ENCODE measurements at regions not wholly inside any gene's neighbourhood (a gene's known extent, or its start where the extent isn't known, plus 50 kb on each side); places are given as distances from the start of the nearest gene placed in this dataset.

DNA sequence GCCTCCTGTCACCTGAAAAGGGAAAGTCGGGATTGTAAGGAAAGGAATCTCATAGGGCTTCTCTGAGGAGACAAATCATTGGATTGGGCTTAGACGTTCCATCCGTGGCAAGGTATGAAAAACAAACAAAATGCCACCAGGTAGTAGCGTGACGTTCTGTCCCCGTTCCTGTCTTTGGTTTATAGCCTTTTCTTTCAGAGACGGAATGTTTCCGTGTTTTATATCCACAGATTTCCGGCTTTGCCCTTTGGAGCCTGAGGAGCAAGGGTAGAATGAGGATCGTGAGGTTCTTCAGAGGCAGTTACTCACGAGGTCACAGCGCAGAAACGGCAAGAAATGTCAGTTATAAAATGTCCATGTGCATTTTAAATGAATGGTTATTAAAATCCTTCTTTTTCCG is 118.3 kb downstream of the TMEM18 start:
- no peak overlapping the region for H2AFZ ChIP-seq (ENCODE audit: low read depth)
- H4K20me1 ChIP-seq (ENCODE audit: insufficient read depth): no peaks in the 10 kb centered on the region
- no peaks in the 10 kb centered on the region for H3K4me1 ChIP-seq (ENCODE audit: low read depth, poor library complexity, severe bottlenecking)
- TF ChIP-seq CTCF (conservative IDR thresholded peaks at IDR 0.05; ENCODE audit: low read depth, low read length): no peak
- H3K4me3 ChIP-seq (IDR thresholded peaks at IDR 0.05; ENCODE audit: insufficient read depth, low read depth, low read length): no peak overlapping the region
- no peaks in the 10 kb centered on the region for H3K79me2 ChIP-seq (ENCODE audit: insufficient read depth, low read depth)
- H3K36me3 ChIP-seq (ENCODE audit: insufficient read depth): no peaks in the 10 kb centered on the region
- no peak overlapping the region for H3K4me2 ChIP-seq
- H3K27me3 ChIP-seq (ENCODE audit: insufficient read depth, low read depth): no peaks in the 10 kb centered on the region
- no peak overlapping the region for H3K9ac ChIP-seq
- H3K27ac ChIP-seq: no peak overlapping the region

DNA sequence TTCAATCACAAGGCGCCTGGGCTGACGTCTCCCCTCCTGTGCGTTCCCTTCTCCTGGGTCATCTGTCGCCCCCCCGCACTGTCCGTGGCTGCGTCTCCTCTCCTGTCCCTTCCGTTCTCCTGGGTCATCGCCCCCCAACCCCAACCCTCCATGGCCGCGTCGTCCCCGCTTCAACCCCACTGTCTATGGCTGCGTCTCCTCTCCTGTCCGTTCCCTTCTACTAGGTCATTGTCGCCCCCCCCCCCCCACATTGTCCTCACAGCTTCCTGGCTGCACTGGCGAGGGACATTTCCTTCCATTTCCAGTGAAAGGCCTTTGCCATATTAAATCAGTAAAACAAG is 118.9 kb downstream of the TMEM18 start:
- Histone ChIP-seq H3K36me3 (ENCODE audit: insufficient read depth) (no peaks in the 10 kb centered on the region), H3K27ac (no peak overlapping the region), H4K20me1 (ENCODE audit: insufficient read depth) (no peaks in the 10 kb centered on the region), H3K27me3 (ENCODE audit: insufficient read depth, low read depth) (no peaks in the 10 kb centered on the region), H2AFZ (ENCODE audit: low read depth) (no peak overlapping the region), H3K4me1 (ENCODE audit: low read depth, poor library complexity, severe bottlenecking) (no peaks in the 10 kb centered on the region), H3K4me2 (no peak overlapping the region), H3K9ac (no peak overlapping the region), H3K79me2 (ENCODE audit: insufficient read depth, low read depth) (no peaks in the 10 kb centered on the region), H3K4me3 (IDR thresholded peaks at IDR 0.05; ENCODE audit: insufficient read depth, low read depth, low read length) (no peak overlapping the region)
- TF ChIP-seq CTCF (conservative IDR thresholded peaks at IDR 0.05; ENCODE audit: low read depth, low read length): no peak

DNA sequence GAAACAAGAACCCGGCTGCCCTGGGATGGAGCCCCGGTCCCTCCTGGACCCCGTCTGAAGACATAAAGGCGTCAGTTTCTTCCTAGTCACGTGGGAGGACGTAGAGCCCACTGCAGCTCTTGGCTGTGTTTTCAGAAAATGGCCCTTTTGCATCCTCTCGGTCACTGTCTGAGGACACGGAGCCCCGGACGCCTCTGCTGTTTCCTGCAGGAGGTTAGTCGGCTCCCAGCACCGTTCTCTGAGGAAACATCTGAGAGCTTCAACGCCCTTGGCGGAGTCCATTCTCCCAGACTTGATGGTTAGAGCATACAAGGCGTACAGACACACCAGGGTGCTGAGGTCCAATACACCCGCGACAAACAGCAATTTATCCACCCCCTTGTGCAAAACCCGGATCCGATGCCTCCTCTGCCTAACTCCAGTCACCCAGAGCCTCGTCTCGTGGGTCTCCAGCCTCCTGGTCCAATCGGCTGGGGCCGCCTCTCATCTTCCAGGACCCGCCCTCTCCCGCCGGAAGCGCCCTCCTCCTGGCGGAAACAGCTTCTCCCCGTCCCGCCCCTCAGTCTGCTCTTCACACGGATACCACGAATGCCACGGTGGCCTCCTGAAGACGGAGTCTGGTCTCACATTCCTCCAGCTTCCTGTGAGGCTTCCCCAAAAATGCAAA is 119.4 kb downstream of the TMEM18 start:
- Histone ChIP-seq H4K20me1 (ENCODE audit: insufficient read depth) (no peaks in the 10 kb centered on the region), H2AFZ (ENCODE audit: low read depth) (no peak overlapping the region), H3K4me3 (IDR thresholded peaks at IDR 0.05; ENCODE audit: insufficient read depth, low read depth, low read length) (no peak overlapping the region), H3K27me3 (ENCODE audit: insufficient read depth, low read depth) (no peaks in the 10 kb centered on the region), H3K36me3 (ENCODE audit: insufficient read depth) (no peaks in the 10 kb centered on the region), H3K4me1 (ENCODE audit: low read depth, poor library complexity, severe bottlenecking) (no peaks in the 10 kb centered on the region), H3K4me2 (no peak overlapping the region), H3K27ac (no peak overlapping the region), H3K9ac (no peak overlapping the region), H3K79me2 (ENCODE audit: insufficient read depth, low read depth) (no peaks in the 10 kb centered on the region)
- TF ChIP-seq CTCF (conservative IDR thresholded peaks at IDR 0.05; ENCODE audit: low read depth, low read length): no peak

DNA sequence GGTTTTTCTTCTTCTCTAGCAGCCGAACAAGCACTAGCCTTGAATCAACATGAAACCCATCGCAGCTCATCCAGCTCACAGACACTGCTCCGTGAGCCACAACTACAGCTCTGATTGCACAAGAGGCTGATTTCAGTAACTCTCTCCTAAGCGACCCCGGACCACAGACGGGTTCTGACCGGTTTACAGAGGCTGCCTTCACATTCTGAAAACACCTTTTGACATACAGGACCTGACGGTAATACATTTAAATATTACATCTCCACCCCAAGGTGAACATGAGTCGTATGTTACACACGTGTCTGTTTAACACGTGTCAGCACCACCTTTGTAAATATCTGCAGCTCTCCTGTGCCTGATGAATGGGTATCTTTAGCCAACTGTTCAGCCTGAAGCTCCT is 120.7 kb downstream of the TMEM18 start:
- H3K9ac ChIP-seq: no peak overlapping the region
- no peaks in the 10 kb centered on the region for H3K4me1 ChIP-seq (ENCODE audit: low read depth, poor library complexity, severe bottlenecking)
- no peaks in the 10 kb centered on the region for H4K20me1 ChIP-seq (ENCODE audit: insufficient read depth)
- no peak for TF ChIP-seq CTCF (conservative IDR thresholded peaks at IDR 0.05; ENCODE audit: low read depth, low read length)
- no peaks in the 10 kb centered on the region for H3K36me3 ChIP-seq (ENCODE audit: insufficient read depth)
- no peak overlapping the region for H3K4me3 ChIP-seq (IDR thresholded peaks at IDR 0.05; ENCODE audit: insufficient read depth, low read depth, low read length)
- H3K4me2 ChIP-seq: no peak overlapping the region
- no peaks in the 10 kb centered on the region for H3K79me2 ChIP-seq (ENCODE audit: insufficient read depth, low read depth)
- H3K27me3 ChIP-seq (ENCODE audit: insufficient read depth, low read depth): no peaks in the 10 kb centered on the region
- no peak overlapping the region for H2AFZ ChIP-seq (ENCODE audit: low read depth)
- H3K27ac ChIP-seq: no peak overlapping the region
